ENCODE measurements at regions not wholly inside any gene's neighbourhood (a gene's known extent, or its start where the extent isn't known, plus 50 kb on each side); places are given as distances from the start of the nearest gene placed in this dataset.

GRCh38 chr1:87922885-87923284 lies 594.2 kb downstream of the LMO4 start:
- no peak for DNase-seq (ENCODE audit: low spot score)

GRCh38 chr1:87926131-87926830 lies 597.6 kb downstream of the LMO4 start:
- no peak for DNase-seq (ENCODE audit: low spot score)

GRCh38 chr1:87926921-87927320 lies 598.2 kb downstream of the LMO4 start:
- DNase-seq (ENCODE audit: low spot score) = no peak

GRCh38 chr1:87927391-87928280 lies 599.0 kb downstream of the LMO4 start:
- no peak for DNase-seq (ENCODE audit: low spot score)

GRCh38 chr1:87928623-87929022 lies 599.9 kb downstream of the LMO4 start:
- peak; percentile 47 for DNase-seq (ENCODE audit: low spot score)

- DNase-seq (ENCODE audit: low spot score) = no peak
Measured at GRCh38 chr1:87929906-87930305, 601.2 kb downstream of the LMO4 start.

- no peak for DNase-seq (ENCODE audit: low spot score)
Measured at GRCh38 chr1:87930796-87931195, 602.1 kb downstream of the LMO4 start.

- no peak for DNase-seq (ENCODE audit: low spot score)
Measured at GRCh38 chr1:87933171-87933570, 604.5 kb downstream of the LMO4 start.

GRCh38 chr1:87935130-87935529 lies 606.5 kb downstream of the LMO4 start:
- no peak for DNase-seq (ENCODE audit: low spot score)

- no peak for DNase-seq (ENCODE audit: low spot score)
Measured at GRCh38 chr1:87937831-87938395, 609.2 kb downstream of the LMO4 start.

- no peak for DNase-seq (ENCODE audit: low spot score)
Measured at GRCh38 chr1:87938631-87939030, 610.0 kb downstream of the LMO4 start.

- DNase-seq (ENCODE audit: low spot score) = no peak
Measured at GRCh38 chr1:87939444-87939843, 610.8 kb downstream of the LMO4 start.

- no peak for DNase-seq (ENCODE audit: low spot score)
Measured at GRCh38 chr1:87940421-87940820, 611.7 kb downstream of the LMO4 start.

- no peak for DNase-seq (ENCODE audit: low spot score)
Measured at GRCh38 chr1:87941337-87941946, 612.8 kb downstream of the LMO4 start.

GRCh38 chr1:87942165-87942564 lies 613.5 kb downstream of the LMO4 start:
- DNase-seq (ENCODE audit: low spot score) = peak; percentile 45

- no peak for DNase-seq (ENCODE audit: low spot score)
Measured at GRCh38 chr1:87949711-87950110, 621.0 kb downstream of the LMO4 start.

- DNase-seq (ENCODE audit: low spot score) = no peak
Measured at GRCh38 chr1:87950369-87950768, 621.7 kb downstream of the LMO4 start.

GRCh38 chr1:87951409-87951808 lies 622.7 kb downstream of the LMO4 start:
- DNase-seq (ENCODE audit: low spot score) = no peak

- DNase-seq (ENCODE audit: low spot score) = no peak
Measured at GRCh38 chr1:87951852-87952251, 623.2 kb downstream of the LMO4 start.

GRCh38 chr1:87953121-87953520 lies 624.4 kb downstream of the LMO4 start:
- no peak for DNase-seq (ENCODE audit: low spot score)

- peak; percentile 73 for DNase-seq (ENCODE audit: low spot score)
Measured at GRCh38 chr1:87953732-87954344, 625.2 kb downstream of the LMO4 start.

GRCh38 chr1:87955038-87955437 lies 626.4 kb downstream of the LMO4 start:
- DNase-seq (ENCODE audit: low spot score) = no peak

Measured in mucosa of gallbladder (tissue), 1 donor.